ENCODE measurements at regions not wholly inside any gene's neighbourhood (a gene's known extent, or its start where the extent isn't known, plus 50 kb on each side); places are given as distances from the start of the nearest gene placed in this dataset.
"Not testable (repeated sequence)": the region's sequence is repeated elsewhere in the genome, so short reads cannot be mapped to it uniquely, and the experiment has no call there.

DNA sequence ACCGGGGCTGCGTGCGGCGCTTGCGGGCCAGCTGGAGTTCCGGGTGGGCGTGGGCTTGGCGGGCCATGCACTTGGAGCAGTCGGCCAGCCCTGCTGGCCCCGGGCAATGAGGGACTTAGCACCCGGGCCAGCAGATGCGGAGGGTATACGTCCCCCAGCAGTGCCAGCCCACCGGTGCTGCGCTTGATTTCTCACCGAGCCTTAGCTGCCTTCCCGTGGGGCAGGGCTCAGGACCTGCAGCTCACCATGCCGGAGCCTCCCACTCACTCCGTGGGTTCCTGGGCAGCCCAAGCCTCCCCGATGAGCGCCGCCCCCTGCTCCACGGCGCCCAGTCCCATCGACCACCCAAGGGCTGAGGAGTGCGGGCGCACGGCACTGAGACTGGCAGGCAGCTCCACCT is 51.4 kb upstream of the INPP4B start:
- not testable (repeated sequence) for DNase-seq

DNA sequence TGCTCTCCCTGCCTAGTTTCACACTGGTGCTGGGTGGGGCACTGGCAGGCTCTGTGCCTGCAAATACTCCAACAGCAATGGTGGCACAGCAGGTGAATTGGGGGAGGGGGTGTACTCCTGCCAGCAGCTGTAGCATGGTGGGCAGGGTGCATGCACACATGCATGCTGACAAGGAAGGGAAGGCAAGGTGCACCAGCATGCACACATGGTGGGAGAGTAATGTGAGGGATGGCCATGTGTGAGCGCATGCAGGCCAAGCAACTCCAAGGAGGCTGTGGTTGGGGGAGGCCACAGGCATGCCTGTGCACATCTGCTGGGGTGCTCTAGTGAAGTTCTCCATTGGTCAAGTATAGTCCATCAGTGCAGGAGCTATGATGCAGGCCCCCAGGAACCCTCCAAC is 54.5 kb upstream of the INPP4B start:
- DNase-seq: no peak

- DNase-seq: peak; percentile 55
These were observed 55.1 kb upstream of the INPP4B start for GRCh38 chr4:142901166-142901662.

- not testable (repeated sequence) for DNase-seq
These were observed 57.5 kb upstream of the INPP4B start for GRCh38 chr4:142903617-142904016.

DNA sequence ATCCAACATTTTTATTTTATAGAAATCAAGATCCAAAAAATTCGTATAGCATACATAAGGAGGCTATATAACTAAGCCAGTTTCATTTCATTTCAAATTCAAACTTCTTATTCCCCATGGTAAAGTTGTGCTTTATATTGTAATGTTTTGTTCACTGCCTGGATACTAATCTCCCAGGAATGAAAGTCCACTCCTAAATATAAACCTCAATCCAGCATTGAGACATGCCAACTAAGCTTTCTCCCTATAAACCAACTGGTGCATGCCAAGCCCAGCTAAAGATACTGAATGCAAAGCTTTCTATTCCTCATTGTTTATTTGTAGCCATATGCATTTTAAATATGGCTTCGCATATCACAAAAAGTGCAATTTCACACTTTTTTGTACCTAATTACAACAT is 63.8 kb upstream of the INPP4B start:
- no peak for DNase-seq

- no peak for DNase-seq
These were observed 66.9 kb upstream of the INPP4B start for GRCh38 chr4:142913034-142913433.

DNA sequence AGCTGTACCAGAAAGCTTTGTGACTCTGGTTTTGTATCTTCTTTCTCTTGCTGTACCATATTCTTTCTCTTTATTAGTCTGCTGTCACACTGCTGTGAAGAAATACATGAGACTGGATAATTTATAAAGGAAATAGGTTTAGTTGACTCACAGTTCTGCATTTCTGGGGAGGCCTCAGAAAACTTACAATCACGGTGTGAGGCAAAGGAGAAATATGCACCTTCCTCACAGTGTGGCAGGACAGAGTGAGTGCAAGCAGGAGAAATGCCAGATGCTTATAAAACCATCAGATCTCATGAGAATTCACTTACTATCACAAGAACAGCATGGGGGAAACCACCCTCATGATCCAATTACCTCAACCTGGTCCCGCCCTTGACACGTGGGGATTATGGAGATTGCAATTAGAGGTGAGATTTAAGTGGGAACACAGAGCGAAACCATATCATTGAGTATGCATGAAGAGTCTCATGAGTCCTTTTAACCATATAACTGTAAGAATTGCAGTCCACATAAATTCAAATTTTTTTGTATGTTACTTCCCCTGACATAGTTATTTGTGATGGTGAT is 67.4 kb upstream of the INPP4B start:
- peak; percentile 74 for DNase-seq

GRCh38 chr4:142917678-142918077 is 71.6 kb upstream of the INPP4B start:
- DNase-seq: no peak

GRCh38 chr4:142922720-142923119 is 76.6 kb upstream of the INPP4B start:
- no peak for DNase-seq

DNA sequence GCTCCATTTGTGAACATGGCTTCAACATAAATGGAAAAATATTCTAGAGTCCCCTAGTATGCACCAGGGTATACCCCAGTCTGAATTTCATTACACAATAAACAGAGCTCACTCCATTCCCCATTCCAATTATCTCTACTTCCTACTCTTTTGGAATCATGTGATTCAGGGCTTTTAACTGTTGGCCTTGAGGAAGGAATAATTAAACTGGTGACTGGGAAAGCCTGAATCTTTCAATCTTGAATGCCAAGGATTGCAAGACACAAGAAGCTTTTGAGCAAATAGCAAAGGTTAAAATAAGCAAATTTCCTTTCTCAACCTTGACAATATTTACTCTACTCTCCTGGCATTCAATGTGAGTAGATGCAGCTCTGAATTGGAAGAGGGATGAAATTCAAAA is 77.5 kb upstream of the INPP4B start:
- DNase-seq: no peak

DNA sequence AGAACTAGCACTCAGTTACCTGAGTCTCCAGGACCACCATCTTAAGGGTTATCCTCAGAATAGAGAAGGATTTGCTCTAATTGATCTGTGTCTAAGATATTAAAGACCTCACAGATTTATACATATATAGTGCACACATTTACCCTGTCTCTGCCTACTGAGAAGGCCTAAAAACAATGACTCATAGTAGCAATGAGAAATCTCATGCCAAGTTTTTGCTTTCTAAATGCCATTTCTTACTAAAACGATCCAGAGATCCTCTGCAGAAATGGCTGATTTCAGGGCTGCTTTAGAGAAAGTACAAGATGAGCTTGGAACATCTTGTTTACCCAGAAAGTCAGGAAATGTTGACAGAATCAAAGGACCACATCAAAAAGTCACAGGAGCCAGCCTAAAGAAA is 79.1 kb upstream of the INPP4B start:
- no peak for DNase-seq

GRCh38 chr4:142927721-142928120 is 81.6 kb upstream of the INPP4B start:
- no peak for DNase-seq

- DNase-seq: no peak
These were observed 83.4 kb upstream of the INPP4B start for GRCh38 chr4:142929526-142929925.

- no peak for DNase-seq
These were observed 87.1 kb upstream of the INPP4B start for GRCh38 chr4:142933207-142933606.

- DNase-seq: no peak
These were observed 94.6 kb upstream of the INPP4B start for GRCh38 chr4:142940425-142941330.

DNA sequence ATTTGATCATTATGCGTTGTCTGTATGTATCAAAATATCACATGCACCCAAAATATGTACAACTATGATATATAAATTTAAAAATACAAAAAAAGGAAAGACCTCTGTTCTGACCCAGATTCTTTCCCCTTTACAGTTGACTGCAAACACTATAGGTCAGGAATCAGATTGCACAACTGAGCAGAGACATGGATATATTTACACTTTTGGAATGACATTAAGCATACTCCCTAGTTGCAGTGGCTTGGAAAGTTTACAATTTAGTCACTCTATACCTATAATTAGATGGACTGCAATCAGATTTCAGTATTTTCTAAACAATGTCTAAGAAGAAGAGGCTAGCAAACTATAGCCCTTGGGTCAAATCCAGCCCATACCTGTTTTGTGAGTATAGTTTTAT is 98.5 kb upstream of the INPP4B start:
- no peak for DNase-seq

DNA sequence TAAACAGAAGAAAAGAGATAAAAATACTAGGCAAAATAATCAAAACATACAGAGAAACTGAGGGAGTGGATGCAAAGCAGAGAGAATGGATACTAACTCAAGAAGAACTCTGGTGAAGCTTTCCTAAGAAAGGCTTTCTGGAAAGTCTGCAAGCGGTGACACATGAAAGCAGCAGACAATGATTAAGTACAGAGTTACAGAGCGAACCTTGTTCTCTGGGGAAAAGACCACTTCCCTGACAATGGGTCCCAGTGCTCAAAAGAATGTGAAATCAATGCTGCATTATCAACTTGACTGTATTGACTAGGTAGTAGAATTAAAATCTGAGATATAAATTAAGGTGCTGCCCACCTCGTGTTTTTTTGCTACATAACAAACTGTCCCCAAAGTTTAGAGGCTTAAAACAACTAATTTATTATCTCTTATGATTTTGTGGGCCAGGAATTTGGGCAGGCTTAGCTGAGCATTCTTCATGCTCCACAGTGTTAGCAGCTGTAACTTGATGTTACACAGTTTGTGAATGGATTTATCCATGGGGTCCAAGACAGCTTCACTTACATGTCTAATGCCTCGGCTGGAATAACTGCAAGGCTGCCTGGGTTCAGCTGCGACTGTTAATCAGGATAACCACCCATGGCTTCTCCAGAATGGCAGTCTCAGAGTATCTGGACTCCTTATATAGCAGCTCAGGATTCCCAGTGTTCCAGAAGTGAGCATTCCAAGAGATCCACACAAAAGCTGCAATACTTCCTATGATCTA is 106.9 kb upstream of the INPP4B start:
- DNase-seq: no peak

DNA sequence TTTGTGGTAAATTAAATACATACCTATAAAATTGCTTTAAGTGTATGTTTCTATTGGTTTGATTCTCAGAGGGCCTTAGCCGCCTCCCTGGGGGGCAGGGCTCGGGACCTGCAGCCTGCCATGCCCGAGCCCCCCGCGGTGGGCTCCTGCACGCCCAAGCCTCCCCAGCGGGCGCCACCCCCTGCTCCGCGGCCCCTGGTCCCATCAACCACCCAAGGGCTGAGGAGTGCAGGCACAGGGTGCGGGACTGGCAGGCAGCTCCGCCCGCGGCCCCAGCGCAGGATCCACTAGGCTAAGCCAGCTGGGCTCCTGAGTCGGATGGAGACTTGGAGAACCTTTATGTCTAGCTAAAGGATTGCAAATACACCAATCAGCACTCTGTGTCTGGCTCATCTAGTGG is 108.3 kb upstream of the INPP4B start:
- DNase-seq: no peak

- DNase-seq: no peak
These were observed 109.4 kb upstream of the INPP4B start for GRCh38 chr4:142955501-142955900.

DNA sequence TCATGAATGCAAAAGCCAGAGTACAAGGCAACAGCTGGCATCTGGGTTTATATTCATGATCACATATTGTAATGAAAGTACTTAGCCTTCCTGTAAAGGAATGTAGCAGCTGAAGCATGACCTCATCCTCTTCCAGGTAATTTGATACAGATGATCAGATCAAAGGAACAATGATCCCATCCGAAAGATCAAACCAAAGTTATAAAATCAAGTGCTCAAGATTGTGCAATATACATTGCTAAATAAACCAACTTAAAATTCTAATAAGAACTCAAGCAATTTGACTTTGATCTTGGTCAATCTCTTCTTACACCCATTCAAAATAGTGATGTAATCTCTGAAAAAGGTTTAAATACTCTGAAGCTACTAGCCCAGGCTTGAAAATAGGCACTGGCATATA is 113.1 kb upstream of the INPP4B start:
- peak; percentile 13 for DNase-seq

DNA sequence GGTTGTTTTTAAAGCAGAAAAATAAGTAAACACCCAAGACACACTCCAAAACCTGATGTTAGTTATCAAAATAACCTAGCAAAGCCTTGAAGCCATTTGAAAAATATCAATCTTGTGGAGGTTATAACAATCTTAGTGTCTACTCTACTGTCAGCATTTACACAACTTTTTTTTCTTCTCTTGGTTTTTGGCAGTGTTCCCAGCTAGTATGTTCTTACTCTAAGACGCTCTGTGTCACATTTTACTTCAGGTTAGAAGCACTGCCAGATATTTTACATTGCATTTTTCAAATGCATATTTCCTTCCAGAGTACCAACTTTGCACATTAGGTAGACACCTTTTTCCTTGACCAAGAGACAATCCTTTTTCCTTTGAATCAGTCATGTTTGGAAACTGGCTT is 114.0 kb upstream of the INPP4B start:
- peak; percentile 18 for DNase-seq

DNA sequence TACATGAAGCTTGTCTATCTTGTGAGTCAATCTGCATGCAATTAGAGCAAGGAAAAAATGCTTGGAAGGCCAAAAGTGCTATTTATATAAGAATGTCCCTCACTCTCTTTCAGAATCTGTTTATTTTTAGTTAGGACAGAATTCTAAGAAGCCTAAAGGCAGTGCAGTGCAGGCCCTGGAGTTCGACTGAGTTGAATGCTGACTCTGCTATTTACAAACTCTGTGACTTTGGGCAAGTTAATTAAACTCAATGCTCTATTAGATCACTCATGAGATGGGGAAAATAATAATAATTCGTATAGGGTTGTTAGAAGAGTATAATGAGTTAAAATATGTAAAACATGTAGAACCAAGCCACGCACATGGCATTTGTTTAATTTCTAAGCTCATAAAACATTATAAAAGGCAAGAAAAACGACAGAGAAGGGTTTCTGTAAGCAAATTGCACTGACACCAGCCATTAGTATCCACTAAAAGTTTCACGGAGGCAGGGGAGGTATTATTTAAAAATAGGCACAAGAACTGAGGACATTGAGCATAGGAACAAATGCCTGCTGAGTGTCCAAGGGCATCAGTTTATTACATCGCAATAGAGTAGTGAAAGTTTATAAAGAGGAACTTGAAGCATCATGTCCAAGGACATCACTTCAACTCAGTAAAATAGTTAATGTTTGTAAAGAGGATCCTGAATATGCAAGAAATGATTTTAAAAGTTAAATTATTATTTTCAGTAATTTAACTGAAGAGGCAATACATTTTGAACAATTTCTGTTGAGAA is 115.0 kb upstream of the INPP4B start:
- no peak for DNase-seq

- no peak for DNase-seq
These were observed 115.8 kb upstream of the INPP4B start for GRCh38 chr4:142961866-142962265.

Data from fibroblast of skin of abdomen (primary cell).